GM21529 (cell line): ENCODE measurements at regions not wholly inside any gene's neighbourhood (a gene's known extent, or its start where the extent isn't known, plus 50 kb on each side); places are given as distances from the start of the nearest gene placed in this dataset.
"Not testable (repeated sequence)": the region's sequence is repeated elsewhere in the genome, so short reads cannot be mapped to it uniquely, and the experiment has no call there.

Experiments
- ATAC-seq: cut with Tn5 transposase; IDR thresholded peaks from one replicate; pipeline ENCODE4 v1.9.1; 2021; ENCODE audit not compliant: unreplicated experiment

DNA sequence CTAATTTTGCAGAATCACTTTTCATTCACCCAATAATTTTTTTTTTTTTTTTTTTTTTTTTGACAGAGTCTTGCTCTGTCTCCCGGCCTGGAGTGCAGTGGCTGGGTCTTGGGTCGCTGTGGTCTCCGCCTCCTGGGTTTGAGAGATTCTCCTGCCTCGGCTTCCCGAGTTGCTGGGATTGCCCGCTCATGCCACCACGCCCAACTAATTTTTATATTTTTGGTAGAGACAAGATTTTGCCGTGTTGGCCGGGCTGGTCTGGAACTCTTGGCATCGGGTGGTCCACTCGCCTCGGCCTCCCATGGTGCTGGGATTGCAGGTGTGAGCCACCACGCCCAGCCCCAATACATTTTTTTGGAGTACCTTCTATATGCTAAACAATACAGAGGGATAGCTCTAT, 1120.0 kb upstream of the ATXN8OS start:
- ATAC-seq = no peak

DNA sequence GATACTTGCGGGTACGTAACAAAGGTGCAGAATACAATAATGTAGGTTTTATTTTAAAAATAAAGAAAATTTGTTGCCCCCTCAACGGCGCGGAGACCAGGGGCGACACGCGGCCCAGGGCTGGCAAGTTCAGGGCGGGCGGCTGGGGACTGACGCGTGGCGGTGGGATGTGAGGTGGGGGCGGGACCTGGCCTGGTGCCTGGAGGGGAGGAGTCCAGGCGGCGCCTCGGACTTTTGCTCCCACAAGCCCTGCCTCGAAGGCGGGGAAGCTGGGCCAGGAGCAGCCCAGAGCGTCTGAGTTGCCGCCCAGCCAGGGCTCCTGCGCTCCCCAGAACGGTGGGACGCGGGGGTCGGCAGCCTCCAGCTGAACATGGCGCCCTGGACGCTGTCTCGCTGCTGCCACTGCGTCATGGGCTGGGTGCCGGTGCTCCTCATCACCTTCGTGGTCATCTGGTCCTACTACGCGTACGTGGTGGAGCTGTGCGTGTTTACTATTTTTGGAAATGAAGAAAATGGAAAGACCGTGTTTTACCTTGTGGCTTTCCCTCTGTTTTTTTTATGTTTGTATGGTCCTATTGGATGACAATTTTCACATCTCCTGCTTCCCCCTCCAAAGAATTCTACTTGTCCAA, 1122.8 kb upstream of the ATXN8OS start:
- ATAC-seq = no peak

- no peak for ATAC-seq
Observed at GRCh38 chr13:68982961-68983619, 1124.5 kb upstream of the ATXN8OS start.

DNA sequence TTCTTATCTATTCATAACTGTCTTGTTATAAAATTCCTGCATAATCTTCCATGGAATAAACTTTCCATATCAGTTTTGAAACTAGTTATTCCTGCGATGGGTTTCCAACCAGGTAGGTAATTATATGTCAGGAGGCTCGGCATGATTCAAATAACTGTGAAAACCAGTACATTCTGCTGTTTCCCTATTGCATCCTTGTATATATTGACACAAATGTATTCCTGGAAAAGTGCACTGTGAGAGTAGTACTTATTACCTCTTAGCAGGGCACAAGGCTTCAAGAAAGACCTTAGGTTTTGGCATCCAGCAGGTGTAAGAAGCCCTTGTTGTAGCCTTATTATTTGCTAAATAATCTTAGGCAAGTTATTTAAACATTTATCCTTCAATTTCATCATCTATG, 1131.3 kb upstream of the ATXN8OS start:
- no peak for ATAC-seq

GRCh38 chr13:68970532-68970931, 1137.1 kb upstream of the ATXN8OS start:
- ATAC-seq = no peak

GRCh38 chr13:68948586-68948985, 1159.0 kb upstream of the ATXN8OS start:
- no peak for ATAC-seq

DNA sequence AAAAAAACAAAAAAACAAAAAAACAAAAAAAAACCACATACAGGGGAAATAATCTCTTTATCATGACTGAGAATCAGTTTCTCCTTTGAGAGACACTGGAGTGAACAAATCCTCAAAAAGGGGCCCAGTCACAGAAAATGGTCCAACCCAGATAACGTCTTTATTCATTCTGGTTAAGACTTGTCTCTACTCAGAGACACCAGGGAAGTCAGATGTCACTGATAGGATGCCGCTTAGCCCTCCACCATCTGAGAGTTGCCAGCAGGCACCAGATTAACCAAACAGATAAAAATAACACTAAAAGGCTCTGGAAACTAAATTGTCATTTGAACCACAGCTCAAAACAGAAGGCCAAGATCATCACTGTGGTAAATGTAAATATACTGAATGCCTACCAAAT, 1163.4 kb upstream of the ATXN8OS start:
- ATAC-seq = no peak

DNA sequence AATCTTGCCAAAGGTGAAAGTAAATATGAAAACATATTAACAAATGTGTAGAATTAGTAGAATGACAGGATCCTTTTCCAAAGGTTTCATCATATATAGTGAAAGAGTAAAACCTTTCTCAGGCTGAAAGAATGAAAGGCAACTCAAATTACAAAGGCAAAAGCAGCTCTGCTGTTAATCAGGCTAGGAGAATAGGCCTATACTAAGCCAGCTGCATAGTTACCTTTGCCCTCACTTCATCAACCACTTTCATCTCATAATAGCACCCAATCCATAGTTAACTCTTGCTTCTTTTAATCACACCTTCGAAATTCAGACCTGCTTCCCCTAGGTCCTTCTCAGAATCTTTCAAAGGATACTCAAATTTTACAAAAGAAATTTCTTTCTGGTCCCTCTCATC, 1167.6 kb upstream of the ATXN8OS start:
- ATAC-seq = no peak

DNA sequence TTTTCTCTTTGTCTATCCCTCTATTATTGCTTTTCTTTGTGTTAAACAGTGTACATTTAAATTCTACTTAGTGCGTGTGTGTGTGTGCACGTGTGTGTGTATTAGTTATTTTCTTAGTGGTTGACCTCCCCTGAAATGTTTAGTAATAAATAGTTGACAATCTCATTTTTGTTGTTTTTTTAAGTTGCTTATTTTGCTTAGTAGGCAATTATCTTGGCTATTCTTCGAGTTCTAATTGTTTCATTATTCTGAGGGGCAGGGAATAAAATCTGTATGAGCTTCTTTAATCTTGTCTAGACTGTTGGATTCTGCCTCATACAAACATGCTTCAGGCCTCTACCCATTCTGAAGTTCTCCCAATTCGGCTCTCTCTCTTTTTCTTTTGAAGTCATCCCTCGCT, 1169.0 kb upstream of the ATXN8OS start:
- ATAC-seq = no peak

GRCh38 chr13:68929075-68929745, 1178.4 kb upstream of the ATXN8OS start:
- no peak for ATAC-seq

GRCh38 chr13:68927387-68928026, 1180.1 kb upstream of the ATXN8OS start:
- no peak for ATAC-seq

DNA sequence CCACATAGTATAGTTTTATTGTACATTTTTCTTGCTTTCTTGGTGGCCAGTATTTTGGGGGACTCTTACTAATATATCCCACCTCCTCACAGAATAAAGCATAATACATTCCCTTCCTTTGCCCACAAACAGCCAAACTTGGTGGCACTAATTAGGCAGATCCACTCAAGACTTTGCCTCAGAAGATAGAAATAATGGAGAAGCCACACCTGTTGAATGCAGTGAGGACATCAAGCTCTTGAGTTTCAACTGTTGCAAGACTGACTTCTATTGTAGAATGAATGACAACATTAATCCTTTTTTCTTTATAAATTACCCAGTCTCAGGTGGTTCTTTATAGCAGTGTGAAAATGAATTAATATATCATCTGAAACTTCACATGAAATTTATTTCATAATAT, 1183.6 kb upstream of the ATXN8OS start:
- no peak for ATAC-seq

DNA sequence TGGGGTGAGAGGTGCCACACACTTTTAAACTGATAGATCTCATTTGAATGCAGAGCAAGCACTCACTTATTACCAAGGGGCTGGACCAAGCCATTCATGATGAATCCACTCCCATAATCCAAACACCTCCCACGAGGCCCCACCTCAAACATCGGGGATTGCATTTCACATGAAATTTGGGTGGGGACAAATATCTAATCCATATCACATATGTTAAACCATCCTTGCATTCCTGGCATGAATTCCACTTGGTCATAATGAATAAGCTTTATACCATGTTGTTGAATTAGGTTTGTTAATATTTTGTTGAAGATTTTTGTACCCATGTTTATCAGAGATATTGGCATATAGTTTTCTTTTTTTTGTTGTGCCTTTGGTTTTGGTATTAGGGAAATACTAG, 1198.7 kb upstream of the ATXN8OS start:
- no peak for ATAC-seq

- ATAC-seq = no peak
Observed at GRCh38 chr13:68905186-68905585, 1202.4 kb upstream of the ATXN8OS start.

- ATAC-seq = no peak
Observed at GRCh38 chr13:68897331-68897928, 1210.2 kb upstream of the ATXN8OS start.

DNA sequence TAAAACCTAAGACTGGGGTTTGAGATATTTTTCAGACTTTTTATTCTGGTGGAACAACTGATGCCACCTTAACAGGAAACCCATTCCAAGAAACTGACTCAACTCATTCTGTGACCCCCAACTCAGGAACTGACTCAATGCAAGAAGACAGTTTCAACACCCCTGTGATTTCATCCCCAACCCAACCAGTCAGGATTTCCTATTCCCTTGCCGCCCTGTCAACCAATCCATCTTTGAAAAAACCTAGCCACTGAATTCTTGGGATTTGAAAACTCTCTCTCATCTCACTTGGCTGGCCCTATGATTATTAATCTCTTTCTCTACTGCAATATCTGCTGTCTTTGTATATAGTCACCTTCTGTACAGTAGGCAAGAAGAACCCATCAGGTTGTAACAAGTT, 1211.9 kb upstream of the ATXN8OS start:
- ATAC-seq = no peak

GRCh38 chr13:68893721-68894120, 1213.9 kb upstream of the ATXN8OS start:
- not testable (repeated sequence) for ATAC-seq

- ATAC-seq = not testable (repeated sequence)
Observed at GRCh38 chr13:68892596-68892995, 1215.0 kb upstream of the ATXN8OS start.

- ATAC-seq = not testable (repeated sequence)
Observed at GRCh38 chr13:68890101-68890500, 1217.5 kb upstream of the ATXN8OS start.

DNA sequence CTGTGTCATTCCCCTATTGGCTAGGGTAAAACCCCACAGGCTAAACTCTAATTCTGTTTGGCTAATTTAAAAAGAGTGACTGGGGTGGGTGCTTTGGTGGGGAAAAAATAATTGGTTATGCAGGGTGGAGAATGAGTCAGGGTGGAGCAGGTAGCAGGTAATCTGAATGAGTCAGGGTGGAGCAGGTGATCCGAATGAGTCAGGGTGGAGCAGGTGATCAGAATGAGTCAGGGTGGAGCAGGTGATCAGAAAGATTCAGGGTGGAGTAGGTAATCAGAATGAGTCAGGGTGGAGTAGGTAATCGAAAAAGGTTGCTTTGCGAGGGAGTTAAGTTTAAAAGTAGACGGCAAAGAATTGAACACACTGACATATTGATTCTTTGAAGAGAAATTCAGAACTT, 1218.8 kb upstream of the ATXN8OS start:
- ATAC-seq = no peak

- no peak for ATAC-seq
Observed at GRCh38 chr13:68872338-68872737, 1235.3 kb upstream of the ATXN8OS start.

GRCh38 chr13:68851026-68851425, 1256.6 kb upstream of the ATXN8OS start:
- no peak for ATAC-seq
